ENCODE measurements at regions not wholly inside any gene's neighbourhood (a gene's known extent, or its start where the extent isn't known, plus 50 kb on each side); places are given as distances from the start of the nearest gene placed in this dataset.

DNA sequence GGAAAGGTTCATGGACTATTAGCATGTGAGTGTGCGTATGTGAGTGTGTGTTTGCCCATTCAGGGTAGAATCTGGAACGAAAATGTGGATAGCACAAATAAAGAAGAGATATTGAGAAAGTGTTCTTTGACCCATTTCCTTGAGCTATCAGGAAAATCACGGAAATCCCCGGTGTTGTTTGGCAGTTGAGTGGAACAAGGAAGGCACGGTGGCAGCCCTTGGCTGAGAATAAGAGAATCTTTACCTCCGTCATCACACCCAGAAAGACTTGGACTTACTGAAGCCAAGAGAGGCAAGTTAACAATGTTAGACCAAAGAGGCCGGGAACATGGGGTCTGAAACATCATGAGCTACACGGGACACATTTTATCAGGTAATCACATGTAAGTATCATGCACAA, 588.9 kb upstream of the BTBD3 start (continued):
- TF ChIP-seq RXRA (IDR thresholded peaks at IDR 0.05; ENCODE audit: insufficient read depth, low read depth, low read length): no peak
- no peak for TF ChIP-seq POLR2AphosphoS5 (IDR thresholded peaks at IDR 0.05; ENCODE audit: low read depth, low read length)
- TF ChIP-seq ZNF274 (IDR thresholded peaks at IDR 0.05; ENCODE audit: borderline replicate concordance, extremely low read depth, low read length): no peak
- TF ChIP-seq CTCF (IDR thresholded peaks at IDR 0.05; ENCODE audit: control extremely low read depth in 1 of 3, insufficient read depth in 1 of 3, low read depth in 1 of 3, low read length in 3 of 3): no peak
- no peak for TF ChIP-seq RFX5 (IDR thresholded peaks at IDR 0.05; ENCODE audit: borderline replicate concordance, low read depth, low read length)
- no peak for TF ChIP-seq MAFK (IDR thresholded peaks at IDR 0.05; ENCODE audit: low read depth, low read length)
- no peak for TF ChIP-seq KDM1A (IDR thresholded peaks at IDR 0.05; ENCODE audit: borderline replicate concordance, low read length)

Measured in H1 (cell line).